ENCODE measurements at regions not wholly inside any gene's neighbourhood (a gene's known extent, or its start where the extent isn't known, plus 50 kb on each side); places are given as distances from the start of the nearest gene placed in this dataset.
A peak's percentile ranks its signal among the peaks of the same experiment; 100 is the strongest.

DNA sequence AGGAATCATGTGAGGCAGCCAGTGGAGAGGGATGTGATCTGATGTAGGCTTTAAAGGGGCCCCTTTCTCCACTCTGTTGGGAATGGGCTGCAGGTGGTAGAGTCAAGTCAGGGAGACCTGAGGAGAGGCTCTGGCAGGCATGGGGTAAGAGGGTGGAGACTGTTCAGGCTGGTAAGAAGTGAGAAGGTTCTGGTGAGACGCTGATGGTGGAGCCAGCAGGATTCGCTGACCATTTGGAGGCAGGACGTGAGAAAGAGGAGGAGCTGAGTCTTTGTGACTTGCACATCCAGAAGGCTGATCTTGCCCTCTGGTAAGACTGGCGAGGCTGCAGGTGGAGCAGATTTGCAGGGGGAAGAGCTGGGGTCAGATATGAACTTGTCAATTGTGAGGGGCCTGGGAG, 248.0 kb downstream of the NSG2 start:
- Histone ChIP-seq H3K4me1 (ENCODE audit: control insufficient read depth, insufficient read depth, low read length) (peaks cover 7% of the 10 kb centered on the region; the same call in 1 of the 2 replicates), H3K4me3 (no peak overlapping the region), H3K79me2 (ENCODE audit: control insufficient read depth, insufficient read depth, low read length) (no peaks in the 10 kb centered on the region), H3K36me3 (ENCODE audit: control insufficient read depth in 2 of 2, insufficient read depth in 2 of 2, low read length in 1 of 2) (no peaks in the 10 kb centered on the region), H3K9ac (ENCODE audit: control insufficient read depth, insufficient read depth, low read length) (no peak overlapping the region), H3K4me2 (ENCODE audit: control insufficient read depth, insufficient read depth) (no peak overlapping the region), H3K27me3 (replicated peaks in 1 of 2; ENCODE audit: control insufficient read depth in 2 of 2, insufficient read depth in 2 of 2, low read length in 1 of 2) (no peaks in the 10 kb centered on the region), H4K20me1 (ENCODE audit: control insufficient read depth, insufficient read depth) (no peaks in the 10 kb centered on the region), H3K27ac (ENCODE audit: control insufficient read depth, insufficient read depth) (no peak overlapping the region), H2AFZ (ENCODE audit: control insufficient read depth, low read depth, low read length) (no peak overlapping the region), H3K9me3 (replicated peaks; ENCODE audit: control insufficient read depth, insufficient read depth, low read length) (no peaks in the 10 kb centered on the region; the same call in 2 of the 3 replicates)
- DNase-seq (ENCODE audit: low read depth, low spot score) (no peak), FAIRE-seq (no peak), ATAC-seq (no peak)
- no peak for TF ChIP-seq SRF (IDR thresholded peaks at IDR 0.05; ENCODE audit: low read depth in 2 of 2, low read length in 2 of 2)
- intact Hi-C loops (cut with micrococcal nuclease; ENCODE audit: unreplicated experiment) (no loop called here), in situ Hi-C loops (cut with MboI) (no loop called here)
- ChIA-PET RAD21 (ENCODE audit: unreplicated experiment) (no interaction called here), SMC1A (ENCODE audit: uncharacterized antibody, unreplicated experiment) (no interaction called here), CTCF (no interaction called here), POLR2A (no interaction called here)
- WGBS (ENCODE audit: insufficient coverage, insufficient replicate concordance, low lambda C conversion rate, missing lambda C conversion rate): 28% methylated on average over 4 of the region's 4 CpGs
- BruUV-seq (replicated peaks): no TSS peak

DNA sequence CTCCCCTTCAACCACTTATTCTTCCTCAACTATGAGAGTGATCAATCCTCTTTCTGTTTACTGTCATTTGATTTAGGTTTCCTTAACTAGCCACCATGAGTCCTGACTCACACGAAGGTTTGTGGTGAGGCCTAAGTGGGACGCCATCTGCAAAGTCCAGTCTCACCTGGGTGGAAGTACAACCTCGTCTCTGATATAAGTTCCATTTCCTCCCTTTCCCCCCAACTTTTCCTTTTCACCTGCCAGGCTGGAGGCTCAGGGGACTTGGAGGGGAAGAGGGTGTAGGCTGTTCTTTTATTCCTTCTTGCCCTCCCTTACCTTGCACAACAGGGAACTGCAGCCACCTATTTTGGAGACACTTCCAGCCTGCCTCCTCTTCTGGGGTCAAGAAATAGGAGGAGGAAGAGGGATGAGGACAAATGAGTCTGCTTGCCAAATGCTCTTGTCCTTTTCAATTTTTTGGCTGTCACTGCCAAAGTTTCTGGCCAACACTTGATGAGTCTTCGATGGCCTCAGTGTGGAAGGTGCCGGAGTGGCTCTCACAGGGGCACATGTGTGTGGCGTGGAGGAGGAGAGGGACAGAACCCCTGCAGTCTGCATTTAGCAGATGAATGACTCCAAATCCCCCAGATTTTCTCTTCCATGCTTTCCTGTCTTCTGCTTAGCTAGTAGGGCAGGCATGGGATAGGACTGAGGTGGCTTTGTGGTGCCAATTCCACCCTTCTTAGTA, 249.6 kb downstream of the NSG2 start:
- Histone ChIP-seq H3K4me2 (ENCODE audit: control insufficient read depth, insufficient read depth) (no peak overlapping the region), H3K36me3 (ENCODE audit: control insufficient read depth in 2 of 2, insufficient read depth in 2 of 2, low read length in 1 of 2) (no peaks in the 10 kb centered on the region), H3K27me3 (replicated peaks in 1 of 2; ENCODE audit: control insufficient read depth in 2 of 2, insufficient read depth in 2 of 2, low read length in 1 of 2) (no peaks in the 10 kb centered on the region), H3K9me3 (replicated peaks; ENCODE audit: control insufficient read depth, insufficient read depth, low read length) (no peaks in the 10 kb centered on the region; the same call in 2 of the 3 replicates), H3K9ac (ENCODE audit: control insufficient read depth, insufficient read depth, low read length) (no peak overlapping the region), H3K27ac (ENCODE audit: control insufficient read depth, insufficient read depth) (no peak overlapping the region), H3K4me3 (no peak overlapping the region), H4K20me1 (ENCODE audit: control insufficient read depth, insufficient read depth) (no peaks in the 10 kb centered on the region), H2AFZ (ENCODE audit: control insufficient read depth, low read depth, low read length) (no peak overlapping the region), H3K79me2 (ENCODE audit: control insufficient read depth, insufficient read depth, low read length) (no peaks in the 10 kb centered on the region), H3K4me1 (ENCODE audit: control insufficient read depth, insufficient read depth, low read length) (peaks cover 12% of the 10 kb centered on the region)
- WGBS (ENCODE audit: insufficient coverage, insufficient replicate concordance, low lambda C conversion rate, missing lambda C conversion rate): 6% methylated on average over 6 of the region's 6 CpGs
- no peak for ATAC-seq
- no peak for DNase-seq (ENCODE audit: low read depth, low spot score)
- ChIA-PET CTCF (no interaction called here), SMC1A (ENCODE audit: uncharacterized antibody, unreplicated experiment) (interaction anchor here (0.8 kb wide), 1 partner anchor 12 kb away, joined by 4 read pairs; no protein-coding TSS in a partner anchor), RAD21 (ENCODE audit: unreplicated experiment) (no interaction called here), POLR2A (no interaction called here)
- TF ChIP-seq NFYA (IDR thresholded peaks at IDR 0.05; ENCODE audit: borderline replicate concordance, low read depth, low read length) (no peak), BHLHE40 (IDR thresholded peaks at IDR 0.05; ENCODE audit: borderline replicate concordance in 1 of 2, low read depth in 2 of 2, low read length in 1 of 2) (no peak), SPI1 (IDR thresholded peaks at IDR 0.05; ENCODE audit: borderline replicate concordance, insufficient read depth, low read depth, low read length) (peak; percentile 1; the same call in 1 of the 2 replicates), WRNIP1 (IDR thresholded peaks at IDR 0.05; ENCODE audit: borderline replicate concordance, low read depth, low read length) (no peak), MEF2A (IDR thresholded peaks at IDR 0.05; ENCODE audit: insufficient read depth, low read depth, low read length) (no peak), YY1 (IDR thresholded peaks at IDR 0.05; ENCODE audit: low read depth, low read length) (no peak)
- TF ChIP-seq, protein P1, sequence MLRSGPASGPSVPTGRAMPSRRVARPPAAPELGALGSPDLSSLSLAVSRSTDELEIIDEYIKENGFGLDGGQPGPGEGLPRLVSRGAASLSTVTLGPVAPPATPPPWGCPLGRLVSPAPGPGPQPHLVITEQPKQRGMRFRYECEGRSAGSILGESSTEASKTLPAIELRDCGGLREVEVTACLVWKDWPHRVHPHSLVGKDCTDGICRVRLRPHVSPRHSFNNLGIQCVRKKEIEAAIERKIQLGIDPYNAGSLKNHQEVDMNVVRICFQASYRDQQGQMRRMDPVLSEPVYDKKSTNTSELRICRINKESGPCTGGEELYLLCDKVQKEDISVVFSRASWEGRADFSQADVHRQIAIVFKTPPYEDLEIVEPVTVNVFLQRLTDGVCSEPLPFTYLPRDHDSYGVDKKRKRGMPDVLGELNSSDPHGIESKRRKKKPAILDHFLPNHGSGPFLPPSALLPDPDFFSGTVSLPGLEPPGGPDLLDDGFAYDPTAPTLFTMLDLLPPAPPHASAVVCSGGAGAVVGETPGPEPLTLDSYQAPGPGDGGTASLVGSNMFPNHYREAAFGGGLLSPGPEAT (IDR thresholded peaks at IDR 0.05; ENCODE audit: low read depth): no peak
- TF ChIP-seq, protein P2, sequence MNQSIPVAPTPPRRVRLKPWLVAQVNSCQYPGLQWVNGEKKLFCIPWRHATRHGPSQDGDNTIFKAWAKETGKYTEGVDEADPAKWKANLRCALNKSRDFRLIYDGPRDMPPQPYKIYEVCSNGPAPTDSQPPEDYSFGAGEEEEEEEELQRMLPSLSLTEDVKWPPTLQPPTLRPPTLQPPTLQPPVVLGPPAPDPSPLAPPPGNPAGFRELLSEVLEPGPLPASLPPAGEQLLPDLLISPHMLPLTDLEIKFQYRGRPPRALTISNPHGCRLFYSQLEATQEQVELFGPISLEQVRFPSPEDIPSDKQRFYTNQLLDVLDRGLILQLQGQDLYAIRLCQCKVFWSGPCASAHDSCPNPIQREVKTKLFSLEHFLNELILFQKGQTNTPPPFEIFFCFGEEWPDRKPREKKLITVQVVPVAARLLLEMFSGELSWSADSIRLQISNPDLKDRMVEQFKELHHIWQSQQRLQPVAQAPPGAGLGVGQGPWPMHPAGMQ (IDR thresholded peaks at IDR 0.05; ENCODE audit: borderline replicate concordance): no peak
- TF ChIP-seq, protein P3, sequence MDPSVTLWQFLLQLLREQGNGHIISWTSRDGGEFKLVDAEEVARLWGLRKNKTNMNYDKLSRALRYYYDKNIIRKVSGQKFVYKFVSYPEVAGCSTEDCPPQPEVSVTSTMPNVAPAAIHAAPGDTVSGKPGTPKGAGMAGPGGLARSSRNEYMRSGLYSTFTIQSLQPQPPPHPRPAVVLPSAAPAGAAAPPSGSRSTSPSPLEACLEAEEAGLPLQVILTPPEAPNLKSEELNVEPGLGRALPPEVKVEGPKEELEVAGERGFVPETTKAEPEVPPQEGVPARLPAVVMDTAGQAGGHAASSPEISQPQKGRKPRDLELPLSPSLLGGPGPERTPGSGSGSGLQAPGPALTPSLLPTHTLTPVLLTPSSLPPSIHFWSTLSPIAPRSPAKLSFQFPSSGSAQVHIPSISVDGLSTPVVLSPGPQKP (IDR thresholded peaks at IDR 0.05; ENCODE audit: low read depth, low read length): no peak
- FAIRE-seq: no peak
- BruUV-seq (replicated peaks): no TSS peak
- intact Hi-C loops (cut with micrococcal nuclease; ENCODE audit: unreplicated experiment): no loop called here
- in situ Hi-C loops (cut with MboI): no loop called here

All from GM12878 (cell line).